HG02938 (cell line): ENCODE measurements at regions not wholly inside any gene's neighbourhood (a gene's known extent, or its start where the extent isn't known, plus 50 kb on each side); places are given as distances from the start of the nearest gene placed in this dataset.

Experiments used
- ATAC-seq: cut with Tn5 transposase; IDR thresholded peaks from one replicate; pipeline ENCODE4 v1.9.1; 2021; ENCODE audit warnings: mild to moderate bottlenecking, moderate library complexity; ENCODE audit not compliant: unreplicated experiment

DNA sequence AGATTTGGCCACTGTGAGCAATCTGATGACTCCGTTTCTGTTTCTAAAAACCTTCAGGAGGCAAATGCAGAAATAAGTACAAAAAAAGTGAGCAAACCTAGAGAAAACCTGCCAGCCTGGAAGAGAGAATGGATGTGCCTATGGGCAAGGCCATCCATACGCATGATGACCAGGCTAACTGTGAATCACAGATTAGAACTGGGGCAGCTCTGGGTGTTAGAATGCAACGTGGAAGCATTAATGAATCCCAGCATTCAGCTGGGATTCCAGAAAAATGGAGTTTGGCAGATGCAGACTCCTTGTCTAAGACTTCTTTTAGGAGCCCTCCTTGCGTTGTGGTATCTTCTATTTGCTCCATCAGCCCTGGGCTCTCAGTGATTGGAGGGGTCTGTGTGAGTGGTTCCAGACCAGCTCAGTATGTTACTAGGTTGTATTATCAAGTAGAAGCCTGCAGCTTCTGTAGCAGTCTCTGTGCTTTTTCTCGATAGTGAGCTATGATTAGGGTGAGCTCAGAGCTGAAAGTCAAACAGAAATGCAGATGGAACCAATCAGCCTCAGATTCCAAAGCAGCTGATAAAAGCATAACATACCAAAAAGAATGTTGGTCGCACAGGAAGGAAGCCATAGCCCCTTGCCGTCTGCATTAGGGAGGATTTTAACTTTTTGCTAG lies 154.0 kb downstream of the PSMG1 start:
- ATAC-seq: no peak

DNA sequence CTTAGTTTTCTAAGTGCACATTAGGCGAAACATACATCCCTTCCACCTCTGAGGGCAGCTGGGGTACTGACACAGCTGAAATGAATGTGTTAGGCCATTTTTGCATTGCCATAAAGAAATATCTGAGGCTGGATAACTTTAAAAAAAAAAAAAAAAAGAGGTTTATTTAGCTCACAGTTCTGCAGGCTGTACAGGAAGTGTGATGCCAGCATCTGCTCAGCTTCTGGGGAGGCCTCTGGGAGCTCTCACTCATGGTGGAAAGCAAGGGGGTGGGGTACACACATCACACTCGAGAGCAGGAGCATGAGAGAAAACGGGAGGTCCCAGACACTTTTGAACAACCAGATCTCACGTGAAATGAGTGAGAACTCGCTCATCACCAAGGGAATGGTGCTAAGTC lies 158.1 kb downstream of the PSMG1 start:
- ATAC-seq: no peak

DNA sequence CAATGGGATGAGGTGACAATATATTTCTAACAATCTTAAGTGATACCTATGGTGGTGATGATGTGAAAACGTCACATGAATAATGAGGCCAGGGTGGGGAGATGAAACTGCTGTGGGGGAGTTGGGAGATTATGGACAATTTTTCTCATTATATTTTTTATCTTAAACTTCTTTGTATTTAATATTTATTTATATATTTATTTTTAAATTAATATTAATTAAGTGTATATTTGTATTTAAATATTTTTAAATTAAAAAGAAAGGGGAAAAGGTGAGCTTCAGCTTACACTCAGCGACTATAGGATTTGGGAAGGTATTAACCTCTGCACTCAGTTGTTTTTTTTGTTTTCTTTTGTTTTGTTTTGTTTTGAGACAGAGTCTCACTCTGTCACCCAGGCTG lies 158.7 kb downstream of the PSMG1 start:
- no peak for ATAC-seq

DNA sequence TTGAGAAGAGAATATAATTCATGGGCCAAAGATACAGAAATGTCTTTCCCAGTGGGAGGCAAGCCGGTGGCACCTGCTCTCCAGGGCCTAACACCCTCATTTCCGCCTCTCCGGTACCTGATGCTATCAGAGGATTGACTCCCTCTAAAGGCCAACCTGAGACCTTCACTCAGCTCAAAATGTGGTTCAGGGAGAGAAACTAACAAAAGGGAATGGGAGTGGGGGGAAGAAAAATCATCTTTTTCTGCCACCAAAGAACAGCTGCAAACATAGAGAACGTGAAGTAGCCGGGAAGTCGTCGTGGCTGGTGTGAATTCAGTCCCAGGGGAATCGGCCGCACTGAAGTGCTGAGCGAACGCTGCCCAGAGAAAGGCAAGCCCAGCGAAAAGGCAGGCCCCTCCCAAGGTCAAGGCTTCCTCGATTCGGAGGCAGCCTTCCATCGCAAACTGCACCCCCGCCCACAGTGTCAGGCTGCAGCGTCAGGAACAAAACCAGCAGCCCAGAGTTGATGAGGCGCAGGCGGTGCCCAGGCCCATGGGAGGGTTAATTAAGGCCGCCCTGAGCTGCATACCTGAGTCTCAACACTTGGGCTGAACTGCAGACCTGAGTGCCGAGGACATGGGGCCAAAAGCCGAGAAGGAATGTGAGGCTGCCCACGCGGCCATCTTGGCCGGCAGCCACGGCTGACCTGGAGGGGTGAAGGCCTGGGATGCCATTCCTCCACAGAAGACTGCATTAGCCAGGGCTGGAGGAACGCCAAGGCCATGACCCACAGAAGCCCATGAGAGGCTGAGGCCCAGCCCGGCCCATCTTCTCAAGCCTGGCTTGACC lies 160.2 kb downstream of the PSMG1 start:
- ATAC-seq: no peak

DNA sequence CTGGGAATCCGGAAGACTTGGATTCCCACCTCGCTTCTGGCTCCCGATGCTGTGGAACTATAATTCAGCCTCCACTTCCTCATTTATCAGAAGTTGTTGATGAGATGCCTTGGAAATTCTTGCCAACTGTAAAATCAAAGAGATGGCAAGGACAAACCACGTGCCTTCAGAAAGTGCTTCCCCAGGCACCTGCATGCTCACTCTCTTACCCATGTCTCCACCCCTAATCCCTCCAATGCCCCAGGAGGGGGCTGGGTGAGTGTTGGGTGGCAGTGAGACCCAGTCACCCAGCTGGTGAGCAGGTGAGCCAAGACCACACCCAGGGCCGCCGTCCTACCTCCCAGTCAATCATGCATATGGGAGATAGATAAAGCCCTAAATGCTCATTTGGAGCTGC lies 160.8 kb downstream of the PSMG1 start:
- ATAC-seq: no peak

DNA sequence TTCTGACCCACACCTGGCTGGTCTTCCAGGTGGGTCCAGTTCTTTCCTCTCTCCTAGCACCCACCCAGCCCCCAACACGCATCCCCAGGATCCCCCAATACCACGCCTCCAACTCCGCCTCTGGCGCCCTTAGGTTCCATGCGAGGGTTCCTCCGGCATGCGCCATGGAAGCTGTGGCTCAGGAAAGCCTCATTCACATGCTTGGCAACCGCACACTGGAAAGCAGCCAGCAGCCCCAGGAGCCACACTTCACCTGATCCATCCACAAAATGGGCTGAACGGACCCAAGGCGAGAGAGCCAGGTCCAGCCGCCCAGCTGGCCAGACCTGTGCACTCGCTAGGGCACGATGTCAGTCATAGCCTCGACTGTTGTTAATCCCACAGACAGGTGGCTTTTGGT lies 161.2 kb downstream of the PSMG1 start:
- no peak for ATAC-seq

- ATAC-seq: no peak
Measured at GRCh38 chr21:39021478-39021832, 161.8 kb downstream of the PSMG1 start.

DNA sequence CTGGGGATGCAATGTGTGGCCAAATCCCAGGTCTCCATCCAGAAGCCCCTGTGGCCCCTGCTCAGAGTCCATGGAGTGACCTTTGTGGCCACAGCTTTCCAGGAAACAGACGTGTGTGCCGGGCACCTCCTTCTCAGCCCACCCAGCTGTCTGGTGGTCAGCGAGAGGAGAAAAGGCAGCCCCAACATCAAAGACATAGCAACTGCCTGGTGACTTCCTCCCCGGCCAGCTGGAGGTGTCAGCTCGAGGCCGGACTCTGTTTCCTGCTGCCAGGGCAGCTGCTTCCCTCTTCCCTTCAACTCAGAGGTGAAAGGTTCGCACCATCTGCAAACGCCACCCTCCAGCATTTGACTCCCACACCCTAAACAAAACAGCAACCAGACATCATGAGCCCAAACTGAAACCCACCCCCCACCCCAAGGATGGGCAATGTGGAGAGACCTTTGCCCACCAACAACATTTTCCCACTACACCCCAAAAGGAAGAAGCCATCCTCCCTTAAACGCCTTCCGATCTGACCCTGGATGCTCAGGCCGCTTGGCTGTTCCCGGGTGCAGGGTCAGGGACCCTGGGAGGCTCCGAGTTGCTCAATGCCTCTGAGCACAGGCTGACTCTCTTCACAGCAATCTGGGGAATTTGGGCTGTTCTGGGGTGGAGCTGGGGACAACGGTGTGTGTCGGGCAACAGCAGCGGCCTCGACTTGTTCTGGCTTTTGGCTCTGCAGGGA lies 162.3 kb downstream of the PSMG1 start:
- no peak for ATAC-seq

GRCh38 chr21:39018730-39019129 lies 164.5 kb downstream of the PSMG1 start:
- ATAC-seq: no peak

- peak; percentile 91 for ATAC-seq
Measured at GRCh38 chr21:39016740-39017315, 166.4 kb downstream of the PSMG1 start.

DNA sequence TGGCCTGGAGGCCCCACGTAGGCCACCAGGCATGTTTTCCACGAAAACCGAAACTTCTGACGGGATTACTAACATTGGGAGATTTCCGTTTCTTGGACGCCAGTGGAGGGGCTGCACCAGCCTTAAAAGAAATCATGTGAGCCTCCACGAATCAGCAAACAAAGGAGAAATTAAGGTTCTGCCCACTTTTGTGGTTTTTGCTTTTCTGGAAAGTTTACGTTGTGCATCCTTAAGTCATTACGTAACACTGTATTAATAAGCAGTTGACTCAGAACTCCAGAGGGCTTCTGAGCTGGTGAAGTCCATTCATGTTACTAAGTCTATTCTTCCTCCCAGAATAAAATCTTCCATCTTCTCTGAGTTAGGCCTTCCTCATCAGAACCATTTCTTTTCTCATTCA lies 168.5 kb downstream of the PSMG1 start:
- ATAC-seq: no peak

DNA sequence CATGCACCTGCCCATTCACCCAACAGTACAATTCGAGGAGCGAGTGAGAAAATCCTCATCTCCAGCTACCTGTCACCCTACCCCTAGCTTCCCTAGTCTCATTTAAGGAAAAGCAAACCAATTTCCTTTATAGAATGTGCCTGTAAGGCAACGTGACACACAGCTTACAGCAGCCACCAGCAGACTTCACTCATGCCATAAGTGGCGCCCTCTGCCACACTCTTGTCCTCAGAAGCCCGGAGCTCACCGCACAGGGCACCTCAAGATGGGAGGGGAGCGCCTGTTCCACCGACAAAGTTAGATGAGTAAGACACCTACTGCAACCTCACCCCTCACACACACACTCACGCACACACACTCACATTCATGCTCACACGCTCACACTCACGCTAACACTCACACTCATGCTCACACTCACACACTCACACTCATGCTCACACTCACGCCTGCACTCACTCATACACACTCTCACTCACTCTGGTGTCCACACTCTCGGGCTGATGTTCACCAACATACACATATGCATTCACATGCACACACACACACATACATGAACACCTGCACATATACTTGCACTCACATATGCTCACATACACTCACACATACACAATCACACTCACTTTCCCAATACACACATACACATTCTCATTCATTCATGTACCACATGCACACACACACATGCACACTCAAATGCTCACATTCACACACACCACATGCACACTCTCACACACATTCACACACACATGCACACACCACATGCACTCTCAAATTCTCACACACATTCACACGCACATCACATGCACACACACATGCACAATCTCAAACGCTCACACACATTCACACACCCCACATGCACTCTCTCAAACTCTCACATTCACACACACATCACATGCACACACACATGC lies 170.7 kb downstream of the PSMG1 start:
- ATAC-seq: no peak

- ATAC-seq: no peak
Measured at GRCh38 chr21:39011911-39012310, 171.3 kb downstream of the PSMG1 start.

GRCh38 chr21:39010629-39011404 lies 172.4 kb downstream of the PSMG1 start:
- no peak for ATAC-seq

DNA sequence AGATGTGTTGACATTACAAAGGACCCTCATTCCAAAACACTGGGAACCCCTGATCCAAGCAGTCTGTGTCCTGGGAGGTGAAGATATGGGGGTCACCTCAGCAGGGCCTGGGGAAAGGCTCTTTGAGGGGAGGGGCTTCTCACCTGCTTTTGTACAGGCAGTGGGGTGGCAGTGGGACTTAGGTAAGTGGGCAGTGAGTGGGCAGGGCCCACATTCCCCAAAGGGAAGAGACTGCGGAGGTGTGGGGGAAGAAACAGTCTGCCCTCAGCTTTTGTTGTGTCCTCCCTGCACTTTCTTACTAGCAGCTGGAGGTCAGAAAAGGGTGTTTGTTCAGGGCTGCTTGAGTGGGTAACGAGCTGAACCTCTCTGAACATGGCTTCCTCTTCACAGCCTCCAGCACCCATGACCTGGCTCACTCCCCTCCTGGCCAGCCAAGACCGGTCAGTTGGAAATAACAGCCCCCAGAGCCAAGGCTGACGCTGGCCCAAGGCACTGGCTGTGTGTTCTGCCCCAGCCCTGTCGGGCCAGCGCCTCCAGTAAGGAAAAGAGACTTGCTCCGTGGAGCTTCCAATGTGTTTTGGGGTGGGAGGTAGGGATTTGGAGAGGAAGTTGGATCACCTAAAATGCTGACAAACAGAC lies 173.5 kb downstream of the PSMG1 start:
- no peak for ATAC-seq

DNA sequence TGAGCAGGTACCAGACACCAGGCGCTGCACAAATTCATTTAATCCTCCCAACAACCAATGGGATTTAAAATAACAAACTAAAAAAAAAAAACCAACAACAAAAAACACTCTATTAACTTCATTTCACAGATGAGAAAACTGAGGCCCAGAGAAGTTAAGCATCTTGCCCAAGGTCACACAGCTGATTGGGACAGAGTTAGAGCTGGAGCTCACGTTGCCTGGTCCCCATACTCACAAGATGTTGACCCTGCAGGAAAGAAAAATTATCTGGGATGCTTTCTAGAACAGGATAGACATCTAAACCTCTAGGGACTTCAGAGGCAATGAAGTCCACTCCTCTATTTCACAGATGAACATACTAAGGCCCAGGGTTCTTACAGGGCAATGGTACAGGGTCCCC lies 175.3 kb downstream of the PSMG1 start:
- ATAC-seq: no peak

DNA sequence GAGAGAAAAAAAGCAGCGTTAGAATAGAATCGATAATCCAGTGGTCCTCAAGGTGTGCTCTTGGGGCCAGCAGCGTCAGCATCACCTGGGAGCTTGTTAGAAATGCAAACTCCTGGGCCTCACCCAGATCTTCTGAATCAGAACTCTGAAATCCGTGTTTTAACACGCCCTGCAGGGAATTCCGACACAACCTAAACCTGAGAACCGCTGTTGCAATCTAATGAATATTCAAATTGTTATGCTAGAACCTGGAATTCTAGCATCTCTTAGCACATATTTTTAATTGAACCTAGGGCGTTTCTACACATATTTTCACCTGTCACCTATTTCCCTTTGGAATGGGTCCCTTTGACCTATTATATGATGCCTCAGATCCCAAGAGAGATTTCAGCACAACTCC lies 175.7 kb downstream of the PSMG1 start:
- no peak for ATAC-seq

GRCh38 chr21:39006571-39007311 lies 176.5 kb downstream of the PSMG1 start:
- ATAC-seq: no peak

DNA sequence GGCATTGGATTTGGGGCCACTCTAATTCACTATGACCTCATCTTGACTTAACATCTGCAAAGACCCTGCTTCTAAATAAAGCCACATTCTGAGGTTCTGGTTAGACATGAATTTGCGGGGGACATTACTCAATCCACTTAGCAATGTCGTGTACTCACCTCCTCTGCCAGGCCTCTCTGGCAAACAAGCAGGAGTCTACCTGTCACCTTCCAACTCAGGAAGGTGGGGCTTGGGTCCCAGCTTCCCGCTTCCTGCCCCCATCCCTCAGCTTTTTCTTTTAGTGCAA lies 177.8 kb downstream of the PSMG1 start:
- no peak for ATAC-seq
